ENCODE measurements at regions not wholly inside any gene's neighbourhood (a gene's known extent, or its start where the extent isn't known, plus 50 kb on each side); places are given as distances from the start of the nearest gene placed in this dataset.
"Not testable (repeated sequence)": the region's sequence is repeated elsewhere in the genome, so short reads cannot be mapped to it uniquely, and the experiment has no call there.

DNA sequence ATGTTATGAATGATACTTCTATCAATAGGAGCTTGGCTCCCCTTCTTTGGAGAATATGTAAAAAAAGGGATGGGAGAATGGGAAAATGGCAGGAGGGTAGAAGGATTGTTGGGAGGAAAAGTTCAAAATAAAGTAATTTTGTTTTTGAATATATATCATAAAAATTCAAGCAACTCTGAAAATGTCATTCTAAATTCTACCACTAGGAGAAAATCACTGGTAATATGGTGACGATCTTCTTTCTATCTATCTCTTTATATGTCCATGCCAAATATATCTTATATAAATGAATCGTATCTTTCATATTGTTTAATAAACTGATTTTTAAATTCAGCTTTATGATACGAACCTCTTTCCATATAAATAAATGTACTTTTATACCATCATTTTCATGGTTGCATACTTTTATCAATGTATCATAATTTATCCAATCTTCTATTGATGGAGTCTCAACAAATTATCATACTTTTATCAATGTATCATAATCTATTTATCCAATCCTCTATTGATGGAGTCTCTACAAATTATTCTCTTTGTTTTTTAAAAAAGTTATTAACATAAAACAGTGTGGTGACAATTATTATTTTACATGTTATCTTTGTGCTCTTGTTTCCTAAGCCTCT, 73.7 kb upstream of the MARK1 start:
- no peak for TF ChIP-seq CTCF (IDR thresholded peaks at IDR 0.05; ENCODE audit: low read depth, low read length)
- H3K36me3 ChIP-seq, result no peaks in the 10 kb centered on the region

DNA sequence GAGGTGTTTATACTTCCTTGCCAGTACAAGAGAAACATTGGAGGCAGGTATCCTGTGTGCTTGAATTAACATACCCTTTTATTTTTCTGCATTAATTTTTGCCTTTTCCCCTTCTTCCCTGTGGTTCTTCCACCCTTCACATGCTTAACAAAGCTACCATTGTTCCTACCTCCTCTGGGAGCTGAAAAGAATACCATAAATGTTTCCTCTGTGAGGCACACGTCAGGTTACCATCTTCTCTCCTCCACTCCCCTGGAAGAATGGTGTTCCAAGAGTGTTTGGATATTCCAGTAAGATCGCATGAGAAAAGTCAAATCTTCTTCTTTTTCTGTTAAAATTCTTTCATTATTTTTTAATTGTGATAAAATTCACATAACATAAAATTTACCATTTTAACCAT, 74.6 kb upstream of the MARK1 start:
- Histone ChIP-seq H3K27ac (no peak overlapping the region), H3K4me1 (ENCODE audit: low read depth) (peaks cover 35% of the 10 kb centered on the region), H3K4me3 (no peak overlapping the region), H3K27me3 (no peaks in the 10 kb centered on the region), H3K9me3 (ENCODE audit: low read depth) (no peaks in the 10 kb centered on the region), H3K36me3 (no peaks in the 10 kb centered on the region)
- TF ChIP-seq CTCF (IDR thresholded peaks at IDR 0.05; ENCODE audit: low read depth, low read length), result no peak
- no peak for DNase-seq (ENCODE audit: low read depth in 1 of 2, low spot score in 1 of 2)

More for the DNA sequence above, 73.7 kb upstream of the MARK1 start:
- Histone ChIP-seq H3K4me3 (no peak overlapping the region), H3K27me3 (no peaks in the 10 kb centered on the region), H3K4me1 (ENCODE audit: low read depth) (peaks cover 40% of the 10 kb centered on the region), H3K27ac (no peak overlapping the region), H3K9me3 (ENCODE audit: low read depth) (no peaks in the 10 kb centered on the region)
- no peak for DNase-seq (ENCODE audit: low read depth in 1 of 2, low spot score in 1 of 2)

DNA sequence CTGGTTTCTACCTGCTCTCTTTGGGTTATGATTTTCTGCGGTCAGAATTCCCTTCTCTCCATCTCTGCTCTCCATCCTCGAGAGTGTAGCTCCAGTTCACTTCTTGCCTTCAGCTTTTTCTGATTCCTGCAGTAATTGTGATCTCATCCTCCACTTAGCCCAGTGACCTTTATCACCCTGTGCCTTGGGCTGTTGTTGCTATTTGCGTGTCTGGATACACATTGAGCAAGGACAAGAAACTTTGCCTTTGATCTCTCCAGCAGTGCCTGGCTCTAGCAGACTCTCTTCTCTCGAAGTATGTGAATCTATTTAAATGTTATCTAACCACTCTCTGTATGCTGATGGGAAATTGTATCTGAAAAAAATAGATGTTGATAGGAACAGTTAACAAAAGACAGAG, 76.4 kb upstream of the MARK1 start:
- Histone ChIP-seq H3K4me1 (ENCODE audit: low read depth) (peaks cover 32% of the 10 kb centered on the region), H3K36me3 (no peaks in the 10 kb centered on the region), H3K27ac (peak overlapping the region; percentile 65), H3K4me3 (no peak overlapping the region), H3K27me3 (no peaks in the 10 kb centered on the region), H3K9me3 (ENCODE audit: low read depth) (no peaks in the 10 kb centered on the region)
- no peak for TF ChIP-seq CTCF (IDR thresholded peaks at IDR 0.05; ENCODE audit: low read depth, low read length)
- DNase-seq (ENCODE audit: low read depth in 1 of 2, low spot score in 1 of 2), result peak in 1 of 2 donors; percentile 69

DNA sequence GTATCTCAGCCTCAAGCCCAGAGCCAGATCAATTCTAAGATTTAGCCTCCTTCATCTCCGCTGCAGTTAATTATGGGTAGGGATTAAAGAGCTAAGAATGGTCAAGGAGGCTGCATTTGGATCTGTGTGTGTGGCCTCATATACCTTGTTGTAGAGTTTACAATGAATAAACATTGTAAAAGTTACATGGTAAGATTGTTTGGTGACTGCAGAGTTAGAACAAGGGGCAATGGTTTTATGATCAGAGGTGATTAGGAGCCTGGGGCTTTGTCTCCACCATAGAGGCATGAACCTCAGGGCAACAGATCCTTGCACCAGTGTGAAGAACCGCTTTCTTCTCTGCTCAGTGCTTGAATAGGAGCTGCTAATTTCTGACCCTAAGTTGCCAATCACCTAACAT, 77.0 kb upstream of the MARK1 start:
- Histone ChIP-seq H3K9me3 (ENCODE audit: low read depth) (no peaks in the 10 kb centered on the region), H3K27ac (peak overlapping the region; percentile 65), H3K36me3 (no peaks in the 10 kb centered on the region), H3K27me3 (no peaks in the 10 kb centered on the region), H3K4me3 (no peak overlapping the region), H3K4me1 (ENCODE audit: low read depth) (peaks cover 32% of the 10 kb centered on the region)
- no peak for DNase-seq (ENCODE audit: low read depth in 1 of 2, low spot score in 1 of 2)
- no peak for TF ChIP-seq CTCF (IDR thresholded peaks at IDR 0.05; ENCODE audit: low read depth, low read length)

GRCh38 chr1:220448217-220448616, 79.7 kb upstream of the MARK1 start:
- Histone ChIP-seq H3K27me3 (no peaks in the 10 kb centered on the region), H3K9me3 (ENCODE audit: low read depth) (no peaks in the 10 kb centered on the region), H3K36me3 (no peaks in the 10 kb centered on the region), H3K27ac (no peak overlapping the region), H3K4me3 (no peak overlapping the region), H3K4me1 (ENCODE audit: low read depth) (peaks cover 32% of the 10 kb centered on the region)
- DNase-seq (ENCODE audit: low read depth in 1 of 2, low spot score in 1 of 2), result no peak
- TF ChIP-seq CTCF (IDR thresholded peaks at IDR 0.05; ENCODE audit: low read depth, low read length), result no peak

- DNase-seq (ENCODE audit: low read depth in 1 of 2, low spot score in 1 of 2); H3K27me3 ChIP-seq; H3K4me3 ChIP-seq; H3K4me1 ChIP-seq (ENCODE audit: low read depth); H3K36me3 ChIP-seq; H3K27ac ChIP-seq; H3K9me3 ChIP-seq (ENCODE audit: low read depth): not testable (repeated sequence)
Observed at GRCh38 chr1:220444586-220444985, 83.3 kb upstream of the MARK1 start.

All from cardiac muscle cell (in vitro differentiated cells and primary cell).